SIG-M5 (cell line): ENCODE measurements at regions not wholly inside any gene's neighbourhood (a gene's known extent, or its start where the extent isn't known, plus 50 kb on each side); places are given as distances from the start of the nearest gene placed in this dataset.
"Not testable (repeated sequence)": the region's sequence is repeated elsewhere in the genome, so short reads cannot be mapped to it uniquely, and the experiment has no call there.

Experiments used
- DNase-seq: peaks from one replicate; lab custom pipeline; 2025; lab: John Stamatoyannopoulos, UW

- DNase-seq: no peak
These were observed 51.5 kb upstream of the C1orf53 start for GRCh38 chr1:197850918-197851317.

GRCh38 chr1:197850042-197850441, 52.4 kb upstream of the C1orf53 start:
- DNase-seq: no peak

- DNase-seq: no peak
These were observed 54.1 kb upstream of the C1orf53 start for GRCh38 chr1:197848350-197848749.

- no peak for DNase-seq
These were observed 56.5 kb upstream of the C1orf53 start for GRCh38 chr1:197845886-197846285.

- DNase-seq: no peak
These were observed 57.8 kb upstream of the C1orf53 start for GRCh38 chr1:197844651-197845050.

- no peak for DNase-seq
These were observed 59.0 kb upstream of the C1orf53 start for GRCh38 chr1:197843401-197843800.

GRCh38 chr1:197842646-197843045, 59.8 kb upstream of the C1orf53 start:
- no peak for DNase-seq

- DNase-seq: peak; percentile 46
These were observed 60.4 kb upstream of the C1orf53 start for GRCh38 chr1:197841883-197842553.

GRCh38 chr1:197841158-197841557, 61.3 kb upstream of the C1orf53 start:
- no peak for DNase-seq

GRCh38 chr1:197839786-197840185, 62.6 kb upstream of the C1orf53 start:
- DNase-seq: not testable (repeated sequence)

- peak; percentile 95 for DNase-seq
These were observed 63.6 kb upstream of the DENND1B start for GRCh38 chr1:197838836-197839235.

- no peak for DNase-seq
These were observed 62.6 kb upstream of the DENND1B start for GRCh38 chr1:197837911-197838310.

GRCh38 chr1:197836356-197836755, 61.1 kb upstream of the DENND1B start:
- not testable (repeated sequence) for DNase-seq

GRCh38 chr1:197829011-197829410, 53.7 kb upstream of the DENND1B start:
- not testable (repeated sequence) for DNase-seq

GRCh38 chr1:197825541-197825940, 50.3 kb upstream of the DENND1B start:
- no peak for DNase-seq
